ENCODE measurements at regions not wholly inside any gene's neighbourhood (a gene's known extent, or its start where the extent isn't known, plus 50 kb on each side); places are given as distances from the start of the nearest gene placed in this dataset.

GRCh38 chr3:132187746-132188145 is 129.5 kb upstream of the ACP3 start:
- no peak for DNase-seq (ENCODE audit: low spot score)

DNA sequence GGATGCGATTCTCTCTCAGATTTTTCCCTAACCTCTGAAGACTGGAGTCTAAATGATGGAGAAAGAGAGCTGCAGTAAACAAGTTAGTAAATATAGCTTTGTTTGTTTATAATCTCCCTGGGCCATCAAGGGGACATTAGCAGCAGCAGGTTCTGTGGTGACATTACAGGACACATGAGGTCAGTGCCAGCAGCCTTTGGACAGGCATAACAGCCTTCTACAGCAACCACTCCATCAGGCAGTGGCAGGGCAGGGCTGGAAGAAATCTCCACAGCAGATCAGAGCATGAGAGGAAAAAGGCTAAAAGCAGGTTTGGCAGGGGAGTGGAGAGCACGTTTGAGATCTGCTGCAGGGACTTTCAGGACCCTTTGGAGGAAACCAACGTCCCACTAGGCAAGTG is 127.6 kb upstream of the ACP3 start:
- no peak for DNase-seq (ENCODE audit: low spot score)

DNA sequence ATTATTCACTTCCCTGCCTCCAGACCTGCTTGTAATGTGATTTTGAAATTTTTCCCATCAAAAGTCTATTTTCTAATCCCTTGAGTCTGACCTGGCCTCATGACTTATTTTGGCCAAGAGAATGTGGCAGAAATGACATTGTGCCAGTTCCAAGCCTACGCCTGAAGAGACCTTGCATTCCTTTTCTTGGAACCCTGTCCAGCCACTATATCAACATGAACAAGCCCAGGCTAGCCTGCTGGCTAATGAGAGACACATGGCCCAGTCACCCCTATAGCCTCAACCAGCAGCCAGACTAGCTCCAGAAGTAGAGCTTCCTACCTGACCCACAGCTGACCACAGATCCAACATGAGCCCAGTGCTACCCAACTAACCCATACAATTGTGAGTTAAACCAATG is 121.1 kb upstream of the ACP3 start:
- DNase-seq (ENCODE audit: low spot score) = no peak

DNA sequence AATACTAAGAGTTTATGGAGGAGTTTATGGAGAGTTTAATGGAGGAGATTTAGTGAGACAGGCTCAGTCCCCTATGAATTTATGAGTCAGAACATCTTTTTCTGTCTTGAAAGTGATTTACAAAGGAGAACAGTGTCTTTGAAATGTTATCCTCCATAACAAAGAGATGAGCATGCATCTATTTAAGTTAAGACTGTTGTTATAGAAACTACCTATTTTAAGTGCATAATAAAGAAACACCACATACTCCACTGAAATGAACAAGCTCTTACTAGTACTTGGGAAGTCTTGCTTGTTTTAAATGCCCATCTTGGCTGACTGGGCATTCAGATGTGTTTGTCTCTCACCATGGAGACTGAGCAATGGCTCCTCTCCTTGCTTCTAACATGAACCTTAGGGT is 118.7 kb upstream of the ACP3 start:
- no peak for DNase-seq (ENCODE audit: low spot score)

DNA sequence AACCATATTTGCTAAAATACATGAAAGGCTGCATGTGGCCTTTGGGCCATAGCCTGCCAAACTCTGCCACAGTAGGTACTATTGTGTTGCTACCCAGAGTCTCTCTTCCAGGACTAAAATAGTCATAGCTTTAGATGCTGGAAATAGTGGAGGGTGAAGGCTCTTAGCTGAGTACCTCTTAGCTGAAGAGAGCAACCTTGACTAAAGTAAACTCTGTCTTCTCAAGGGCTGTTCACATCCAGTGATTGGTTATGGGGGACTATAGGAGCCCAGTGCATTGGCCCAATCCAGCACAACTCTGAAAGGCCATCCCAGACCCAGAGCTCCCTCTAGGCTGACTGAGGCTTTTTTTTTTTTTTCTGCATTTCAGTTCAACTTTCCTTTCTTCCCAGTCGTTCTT is 117.8 kb upstream of the ACP3 start:
- no peak for DNase-seq (ENCODE audit: low spot score)

DNA sequence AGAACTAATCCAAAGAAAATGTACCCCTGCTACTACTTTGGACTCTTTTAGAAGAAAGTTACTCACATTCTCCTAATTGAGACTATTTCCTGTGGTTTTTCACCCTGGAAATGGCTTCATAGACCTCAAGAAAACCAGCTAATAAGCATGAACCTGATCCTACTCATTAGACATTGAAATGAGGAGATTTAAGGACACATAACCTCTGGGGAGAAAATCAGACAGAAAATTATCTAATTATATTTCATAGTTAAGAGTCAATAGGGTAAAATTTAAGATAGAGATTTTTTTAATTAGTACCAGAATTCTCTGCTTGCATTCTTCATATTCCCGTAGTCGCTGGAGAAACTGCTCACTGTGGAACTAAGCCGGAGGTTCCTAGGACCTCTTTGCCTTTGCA is 114.6 kb upstream of the ACP3 start:
- DNase-seq (ENCODE audit: low spot score) = no peak

DNA sequence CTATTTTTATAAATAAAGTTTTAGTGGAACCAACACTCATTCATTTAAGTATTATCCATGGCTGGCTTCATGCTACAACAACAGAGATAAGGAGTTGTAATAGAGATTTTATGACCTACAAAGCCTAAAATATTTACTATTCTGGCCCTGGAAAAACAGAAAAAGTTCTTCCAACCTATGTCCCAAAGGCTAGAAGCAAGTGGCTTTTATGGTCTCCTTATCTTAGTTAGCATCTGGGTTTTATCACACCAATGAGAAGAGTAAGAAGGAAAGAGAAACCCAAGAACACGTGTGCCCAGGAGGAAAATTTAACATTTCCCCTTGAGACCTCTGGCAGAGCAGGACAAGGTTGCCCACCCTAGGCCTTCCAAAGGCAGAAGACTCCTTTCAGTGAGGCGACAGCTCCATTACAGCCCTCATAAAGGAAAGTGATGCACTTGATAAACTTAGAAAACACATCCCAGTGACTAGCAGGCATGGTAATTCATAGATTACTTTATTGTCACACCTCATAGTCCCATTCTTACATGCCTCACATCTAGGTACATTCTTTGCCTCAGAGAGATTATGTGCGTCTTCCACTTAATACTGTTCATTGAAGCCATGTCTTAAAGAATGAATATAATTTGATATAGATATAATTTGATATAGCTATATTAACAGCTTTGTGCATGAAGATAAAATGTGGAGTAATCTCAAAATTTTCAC is 113.2 kb upstream of the ACP3 start:
- no peak for DNase-seq (ENCODE audit: low spot score)

GRCh38 chr3:132205609-132206008 is 111.6 kb upstream of the ACP3 start:
- DNase-seq (ENCODE audit: low spot score) = no peak

DNA sequence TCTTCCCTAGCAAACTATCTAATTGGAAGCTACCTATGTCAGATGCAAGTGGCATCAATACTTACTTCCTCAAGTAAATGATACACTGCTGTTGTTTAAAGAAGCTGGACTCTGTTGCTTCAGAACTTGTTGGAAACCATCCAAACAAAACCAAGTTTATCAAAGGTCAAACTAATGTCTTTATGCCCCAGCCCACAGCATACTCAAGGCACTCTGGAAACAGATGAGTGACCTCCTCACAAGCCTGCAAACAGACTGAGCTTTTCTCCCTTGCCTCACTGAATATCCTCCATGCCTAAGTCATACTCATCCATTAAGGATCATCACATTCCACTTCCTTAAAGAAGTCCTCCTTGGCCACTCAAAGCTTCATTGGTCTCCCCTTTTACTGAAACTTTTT is 107.4 kb upstream of the ACP3 start:
- DNase-seq (ENCODE audit: low spot score) = no peak

DNA sequence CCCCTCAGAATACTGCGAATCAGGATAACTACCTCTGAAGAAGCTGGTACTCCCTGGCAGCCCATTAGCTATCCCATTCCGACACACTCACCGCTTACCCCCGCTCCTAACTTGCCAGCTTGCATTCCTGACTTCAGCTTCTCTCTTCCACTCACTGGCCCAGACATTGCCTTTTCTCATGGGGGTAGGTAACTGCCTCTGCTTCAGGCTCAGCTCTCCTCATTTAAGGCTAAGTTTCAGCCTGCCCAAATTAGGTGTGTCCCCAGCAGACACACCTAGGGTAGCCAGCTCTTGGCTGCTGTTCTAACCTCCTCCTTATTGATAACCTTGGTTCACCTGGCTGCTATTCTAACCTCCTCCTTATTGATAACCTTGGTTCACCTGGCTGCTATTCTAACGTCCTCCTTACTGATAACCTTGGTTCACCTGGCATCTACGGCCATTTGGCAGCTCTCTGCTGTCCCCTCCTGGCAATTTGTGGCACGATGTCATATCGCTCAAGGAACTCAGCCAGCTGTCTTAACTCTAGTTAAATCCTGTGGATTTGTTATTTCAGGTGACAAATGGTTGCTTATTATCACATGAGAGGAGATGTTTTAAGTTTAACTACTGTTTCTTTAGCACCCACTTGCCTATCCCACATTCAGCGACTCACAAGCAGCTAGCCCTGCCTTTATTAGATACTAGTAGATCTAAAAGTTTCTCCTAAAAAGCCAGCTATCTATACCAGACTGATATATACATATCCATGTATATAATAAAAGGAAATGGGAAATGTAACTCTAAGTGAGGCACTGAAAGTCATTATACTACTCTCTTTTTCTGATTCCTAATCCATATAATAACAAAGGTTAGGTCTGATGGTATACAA is 106.5 kb upstream of the ACP3 start:
- DNase-seq (ENCODE audit: low spot score) = no peak

GRCh38 chr3:132211896-132212295 is 105.3 kb upstream of the ACP3 start:
- DNase-seq (ENCODE audit: low spot score) = no peak

DNA sequence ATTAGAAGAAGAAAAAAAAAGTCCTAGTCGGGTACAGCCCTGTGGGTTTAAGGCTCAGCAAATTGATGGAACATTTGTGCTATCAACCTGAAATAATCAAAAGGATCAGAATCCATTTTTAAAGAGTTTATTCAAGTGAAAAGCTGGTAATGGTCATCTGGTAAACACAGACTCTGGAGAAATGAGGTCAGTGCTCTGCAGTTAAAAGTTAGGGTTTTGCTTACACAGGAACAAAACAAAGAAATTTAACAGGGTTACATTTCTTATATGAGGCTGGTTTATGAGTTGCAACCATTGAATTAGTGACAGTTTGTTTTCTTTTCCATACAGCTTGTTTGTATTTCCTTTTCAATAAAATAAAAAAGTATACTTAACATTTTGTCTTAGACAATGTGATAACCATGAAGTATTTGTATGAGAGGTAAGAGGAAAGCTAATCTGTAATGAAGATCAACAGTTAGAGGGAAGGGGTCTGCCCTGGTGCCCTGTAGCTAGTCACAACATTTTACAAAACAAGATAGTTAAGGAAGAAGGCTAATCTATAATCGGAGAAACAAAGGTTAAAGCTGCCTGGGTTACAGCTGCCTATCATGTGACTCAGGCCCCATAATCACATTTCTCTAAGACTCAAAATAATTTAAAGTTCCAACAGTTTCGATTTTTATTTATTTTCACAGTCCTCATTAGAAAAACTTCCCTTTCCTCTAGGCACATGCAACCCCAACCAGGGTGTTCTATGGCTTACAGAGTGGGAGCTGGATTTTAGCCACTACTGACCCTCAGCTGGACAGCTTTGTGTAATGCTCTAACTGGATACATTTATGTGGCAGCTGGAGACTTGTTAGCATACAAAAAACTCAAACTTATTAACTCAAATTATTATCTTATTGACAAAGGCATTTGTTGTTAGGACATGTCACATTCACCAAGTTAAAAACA is 98.1 kb upstream of the ACP3 start:
- no peak for DNase-seq (ENCODE audit: low spot score)

DNA sequence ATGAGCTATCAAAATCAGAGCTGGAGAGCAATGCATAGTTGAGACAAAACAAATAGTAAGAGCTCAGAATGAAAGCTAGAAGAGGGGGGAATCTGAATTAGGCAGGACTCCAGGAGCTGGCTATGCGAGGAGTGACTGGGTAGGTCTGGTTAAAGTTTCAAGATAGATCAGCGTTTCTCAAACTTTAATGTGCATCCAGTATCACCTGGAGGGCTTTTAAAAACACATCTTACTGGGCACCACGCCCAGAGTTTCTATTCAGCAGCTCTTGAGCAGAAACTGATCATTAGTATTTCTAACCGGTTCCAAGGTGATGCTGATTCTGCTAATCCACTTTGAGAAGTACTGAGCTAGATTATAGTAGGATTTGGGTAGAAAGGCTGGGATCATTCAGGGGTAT is 96.2 kb upstream of the ACP3 start:
- DNase-seq (ENCODE audit: low spot score) = no peak

DNA sequence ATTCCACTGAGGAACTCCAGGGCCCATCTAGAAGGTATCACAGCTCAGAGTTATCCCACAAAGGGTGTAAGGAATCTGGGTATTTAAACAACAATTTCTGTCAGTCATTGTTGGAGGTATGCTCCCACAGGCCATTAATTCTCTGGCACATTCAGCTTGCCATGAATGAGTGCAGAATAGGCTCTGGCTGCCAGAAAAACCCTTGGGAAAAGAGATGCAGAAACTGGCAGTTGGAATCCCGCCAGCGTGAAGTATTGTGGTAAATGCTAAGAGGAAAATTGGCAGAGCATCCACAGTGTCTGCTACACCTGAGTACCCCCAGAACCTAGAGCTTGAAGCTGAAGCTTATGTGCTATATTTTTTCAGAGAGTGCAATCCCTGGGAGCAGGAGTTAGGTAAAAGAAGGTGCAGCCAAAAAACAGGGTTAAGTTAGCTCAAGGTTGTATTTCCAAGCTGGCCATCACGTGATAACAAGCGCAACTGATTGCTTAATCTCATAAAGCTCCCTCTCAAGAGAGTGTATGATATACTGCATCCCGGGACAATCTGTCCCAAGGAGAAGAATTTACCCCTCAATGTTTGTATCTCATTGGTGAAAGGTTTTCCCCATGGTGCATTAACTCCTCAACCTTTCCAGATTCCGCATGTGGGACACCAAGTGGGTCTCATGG is 94.2 kb upstream of the ACP3 start:
- no peak for DNase-seq (ENCODE audit: low spot score)

DNA sequence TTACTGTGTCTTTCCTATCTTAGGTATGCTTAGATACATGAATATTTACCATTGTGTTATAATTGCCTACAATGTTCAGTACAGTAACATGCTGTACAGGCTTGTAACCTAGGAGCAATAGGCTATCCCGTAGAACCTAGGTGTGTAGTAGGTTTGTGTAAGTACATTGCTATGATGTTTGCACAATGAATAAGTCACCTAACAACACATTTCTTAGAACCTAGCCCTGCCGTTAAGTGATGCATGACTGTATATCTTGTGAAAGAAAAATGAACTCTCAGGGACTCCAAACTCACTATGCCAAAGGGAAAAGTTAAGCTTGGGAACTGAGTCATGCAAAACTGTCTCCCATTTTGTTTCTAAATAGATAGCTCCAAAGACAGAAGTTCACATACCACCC is 91.5 kb upstream of the ACP3 start:
- DNase-seq (ENCODE audit: low spot score) = no peak

DNA sequence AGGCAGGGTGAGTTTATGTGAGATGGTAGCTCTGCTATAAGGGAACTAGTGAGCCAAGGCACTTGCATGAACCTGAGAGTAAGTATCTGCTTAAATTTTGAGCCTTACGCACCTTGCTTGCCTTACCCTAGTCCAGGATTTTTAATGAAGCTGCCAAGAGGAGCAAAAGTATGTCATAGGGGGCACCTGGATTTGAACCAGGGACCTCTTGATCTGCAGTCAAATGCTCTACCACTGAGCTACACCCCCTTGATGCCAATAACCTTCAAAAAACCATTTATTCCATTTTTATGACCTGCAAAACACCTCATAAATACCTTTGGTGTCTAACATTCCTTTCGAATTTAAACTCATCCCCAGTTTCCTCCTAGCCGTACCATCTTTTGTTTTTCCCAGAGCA is 88.3 kb upstream of the ACP3 start:
- no peak for DNase-seq (ENCODE audit: low spot score)

DNA sequence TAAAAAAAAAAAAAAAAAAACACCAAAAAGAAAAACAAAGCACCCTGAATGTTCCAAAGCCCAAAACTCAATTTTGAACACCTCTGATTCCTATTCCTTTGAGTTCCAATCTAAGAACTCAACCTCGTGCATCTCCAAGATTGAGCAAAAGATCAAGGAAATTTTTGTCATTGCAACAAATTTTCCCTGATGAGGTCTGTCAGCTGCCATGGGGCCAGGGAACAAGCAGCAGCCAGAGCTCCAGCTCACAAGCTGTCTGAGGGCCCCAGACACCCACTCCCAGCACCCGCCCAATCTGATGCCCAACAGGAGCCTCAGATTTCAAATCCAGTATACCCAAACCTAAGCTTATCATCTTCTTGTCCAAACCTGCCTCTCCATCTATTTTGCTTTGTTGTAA is 87.6 kb upstream of the ACP3 start:
- no peak for DNase-seq (ENCODE audit: low spot score)

DNA sequence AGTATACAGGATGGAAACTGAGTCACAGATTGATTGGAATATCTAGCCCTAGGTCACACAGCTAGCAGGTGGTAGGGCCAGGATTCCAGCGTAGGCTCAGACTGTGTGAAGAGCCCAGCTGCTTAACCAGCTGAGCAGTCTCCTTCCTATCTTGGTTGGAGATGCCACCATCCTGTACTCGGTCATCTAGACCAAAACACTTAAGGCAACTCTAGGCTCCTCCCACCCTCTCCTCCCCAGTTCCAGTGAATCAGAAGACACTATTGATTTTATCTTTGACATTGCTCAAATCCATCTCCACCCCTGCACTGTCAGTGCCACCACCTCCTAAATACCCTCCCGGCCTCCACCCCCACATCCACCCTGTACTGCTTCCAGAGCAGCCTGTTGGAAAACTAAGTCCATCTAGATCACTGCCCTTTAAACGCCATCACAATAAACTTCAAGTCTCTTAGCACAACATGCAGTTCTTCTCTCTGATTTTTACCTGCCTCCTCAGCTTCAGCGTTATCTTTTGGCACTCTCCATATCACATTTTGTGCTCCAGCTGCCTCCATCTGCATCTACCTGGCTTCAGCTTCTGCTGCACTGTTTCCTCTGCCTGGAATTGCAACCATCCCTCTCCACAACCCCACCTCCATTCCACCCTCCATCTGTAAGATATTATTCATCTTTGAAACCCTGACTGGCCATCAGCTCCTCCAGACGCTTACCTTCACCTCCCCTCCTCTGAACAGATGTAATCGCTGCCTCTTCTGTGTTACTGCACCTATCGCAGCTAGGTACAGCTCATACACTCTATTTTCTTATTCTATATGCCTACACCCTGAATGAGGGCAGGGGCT is 86.8 kb upstream of the ACP3 start:
- no peak for DNase-seq (ENCODE audit: low spot score)

DNA sequence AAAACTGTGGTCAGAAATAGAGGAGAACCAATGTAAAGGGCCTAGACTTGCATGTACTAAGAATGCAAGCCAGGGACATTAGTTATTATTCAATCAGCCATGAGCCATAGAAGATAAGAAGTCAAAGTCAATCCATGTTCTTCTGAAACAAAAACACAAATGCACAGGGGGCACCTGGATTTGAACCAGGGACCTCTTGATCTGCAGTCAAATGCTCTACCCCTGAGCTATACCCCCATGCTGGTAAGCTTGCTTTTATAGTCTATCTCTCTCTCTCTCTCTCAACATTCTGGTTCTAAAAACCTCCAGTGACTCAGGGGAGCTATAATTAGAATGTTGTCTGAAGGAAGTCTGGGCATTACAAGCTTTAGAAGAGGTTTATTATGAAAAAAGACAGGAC is 85.6 kb upstream of the ACP3 start:
- DNase-seq (ENCODE audit: low spot score) = peak; percentile 84

DNA sequence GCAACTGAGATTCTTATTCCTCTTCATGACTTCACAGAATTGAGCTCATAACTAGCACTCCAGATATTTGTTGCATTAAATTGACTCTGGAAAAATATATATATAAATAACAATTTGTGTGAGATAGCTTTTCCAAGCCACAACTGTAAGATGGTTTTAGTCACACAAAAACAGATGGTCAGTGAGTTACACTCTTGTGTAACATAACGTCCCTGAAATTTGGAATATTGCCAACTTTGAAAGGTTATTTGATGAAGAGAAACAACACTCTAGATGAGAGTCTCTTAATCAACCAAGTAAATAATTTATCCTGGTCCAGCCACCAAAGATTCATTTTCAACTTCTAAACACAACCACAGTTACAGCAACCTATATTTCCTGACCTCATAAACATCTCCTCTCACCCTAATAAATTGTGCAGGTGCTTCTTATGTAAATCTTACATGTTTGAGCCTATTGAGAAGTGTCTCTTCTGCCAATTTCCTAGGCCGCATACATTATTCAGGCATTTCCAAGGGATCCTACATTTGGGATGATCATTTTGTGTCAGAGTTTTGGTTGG is 84.9 kb upstream of the ACP3 start:
- DNase-seq (ENCODE audit: low spot score) = no peak

All from umbilical cord (tissue), 1 donor.